ENCODE measurements at regions not wholly inside any gene's neighbourhood (a gene's known extent, or its start where the extent isn't known, plus 50 kb on each side); places are given as distances from the start of the nearest gene placed in this dataset.

DNA sequence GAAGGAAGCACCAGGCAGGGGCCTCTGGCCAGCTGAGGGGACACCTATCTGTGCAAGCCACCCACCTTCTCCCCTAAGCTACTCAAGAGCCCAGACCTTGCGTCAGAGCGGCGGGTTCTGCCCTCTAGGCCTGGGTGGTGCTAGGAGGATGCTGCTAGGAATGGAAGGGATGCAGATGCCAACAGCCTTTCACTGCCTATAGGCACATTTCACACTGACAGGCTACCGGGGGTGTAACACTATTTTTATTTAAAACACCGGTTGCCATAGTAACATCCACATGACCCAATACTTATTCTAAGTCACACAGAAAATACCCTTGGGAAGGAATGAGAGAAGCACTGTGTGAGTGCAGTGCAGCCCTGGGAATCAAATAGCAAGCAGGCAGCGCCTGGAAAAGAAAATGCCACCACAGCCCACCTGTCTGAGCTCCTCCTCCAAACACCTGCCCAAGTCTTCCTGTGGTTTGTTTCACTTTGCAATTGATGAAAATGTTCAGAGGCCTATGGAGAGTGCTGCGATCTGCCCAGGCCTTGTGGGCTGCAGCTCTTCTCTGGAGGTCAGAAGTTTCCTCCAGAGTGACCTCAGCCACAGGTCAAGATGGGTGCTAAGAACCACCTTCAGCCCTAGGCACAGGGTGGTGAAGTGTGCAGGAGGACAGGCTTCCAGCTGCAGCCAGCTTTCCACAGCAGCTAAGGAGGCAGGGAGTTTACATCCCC, 113.5 kb upstream of the TOPAZ1 start:
- Histone ChIP-seq H3K4me3 (ENCODE audit: low read depth, low read length) (no peak overlapping the region), H3K27me3 (ENCODE audit: control insufficient read depth, insufficient read depth, low read length) (no peaks in the 10 kb centered on the region), H3K4me1 (ENCODE audit: control insufficient read depth, insufficient read depth, low read length, poor library complexity, severe bottlenecking) (no peaks in the 10 kb centered on the region), H3K36me3 (ENCODE audit: control insufficient read depth, insufficient read depth, low read length) (no peaks in the 10 kb centered on the region), H3K27ac (ENCODE audit: insufficient read depth, low read length, poor library complexity, severe bottlenecking) (no peak overlapping the region), H3K9me3 (ENCODE audit: control insufficient read depth in 2 of 2, low read length in 2 of 2) (no peaks in the 10 kb centered on the region)
- ATAC-seq (ENCODE audit: low read depth in 2 of 2) (no peak), DNase-seq (no peak)
- no peaks in the 10 kb centered on the region for H3K9me3 Mint-ChIP-seq
- H3K27ac Mint-ChIP-seq: no peak overlapping the region
- no peaks in the 10 kb centered on the region for H3K36me3 Mint-ChIP-seq
- no peak overlapping the region for H3K4me3 Mint-ChIP-seq
- H3K27me3 Mint-ChIP-seq: peaks cover 6% of the 10 kb centered on the region
- peaks cover 0 to 13% (median 4%) of the 10 kb centered on the region in 4 donors for H3K4me1 Mint-ChIP-seq

DNA sequence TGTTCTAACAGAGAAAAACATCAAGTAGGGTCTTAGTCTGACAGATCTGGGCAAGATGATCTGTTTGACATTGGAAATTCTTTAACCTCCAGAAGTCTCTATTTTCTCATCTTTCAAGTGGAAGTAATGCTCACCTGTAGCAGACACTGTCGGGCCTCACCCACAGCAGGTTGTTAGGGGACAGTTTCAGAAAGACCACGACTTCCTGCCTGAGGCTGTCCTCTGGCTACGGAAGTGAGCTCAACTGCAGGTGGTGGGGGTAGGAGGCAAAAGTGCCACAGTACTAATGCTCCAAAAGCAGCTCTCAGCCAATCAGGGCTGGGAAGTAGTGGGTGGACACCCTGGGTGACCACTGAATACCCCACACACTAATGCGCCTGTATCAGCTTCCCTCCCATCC, 111.4 kb upstream of the TOPAZ1 start:
- peaks cover 8% of the 10 kb centered on the region for H3K27me3 Mint-ChIP-seq
- no peaks in the 10 kb centered on the region for H3K27me3 ChIP-seq (ENCODE audit: control insufficient read depth, insufficient read depth, low read length)
- no peak overlapping the region for H3K4me3 Mint-ChIP-seq
- no peak overlapping the region for H3K27ac ChIP-seq (ENCODE audit: insufficient read depth, low read length, poor library complexity, severe bottlenecking)
- no peaks in the 10 kb centered on the region for H3K4me1 ChIP-seq (ENCODE audit: control insufficient read depth, insufficient read depth, low read length, poor library complexity, severe bottlenecking)
- ATAC-seq (ENCODE audit: low read depth in 2 of 2) (no peak), DNase-seq (peak in 1 of 3 donors; percentile 53)
- H3K4me1 Mint-ChIP-seq: peaks cover 0 to 13% (median 4%) of the 10 kb centered on the region in 4 donors
- H3K4me3 ChIP-seq (ENCODE audit: low read depth, low read length): no peak overlapping the region
- H3K27ac Mint-ChIP-seq: no peak overlapping the region
- no peaks in the 10 kb centered on the region for H3K36me3 Mint-ChIP-seq
- no peaks in the 10 kb centered on the region for H3K36me3 ChIP-seq (ENCODE audit: control insufficient read depth, insufficient read depth, low read length)
- H3K9me3 ChIP-seq (ENCODE audit: control insufficient read depth in 2 of 2, low read length in 2 of 2): no peaks in the 10 kb centered on the region
- no peaks in the 10 kb centered on the region for H3K9me3 Mint-ChIP-seq

DNA sequence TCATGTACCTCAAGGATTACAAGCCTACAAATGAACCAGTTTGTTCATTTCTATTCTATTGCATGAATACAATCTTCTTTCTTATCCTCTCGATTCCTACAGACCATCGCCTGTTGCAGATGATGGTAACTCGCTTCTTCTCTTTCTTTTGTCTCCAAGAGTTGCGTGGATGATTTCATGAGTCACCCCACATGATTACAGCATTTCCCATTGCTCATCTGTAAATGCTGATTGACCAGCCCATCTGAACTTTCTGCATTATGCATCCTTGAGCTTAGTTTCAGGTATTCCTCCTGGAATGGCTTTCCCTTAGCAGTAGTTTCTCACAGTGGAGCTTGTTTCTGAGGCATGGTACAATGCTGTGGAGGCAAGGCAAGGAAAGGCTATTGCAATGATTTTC, 109.6 kb upstream of the TOPAZ1 start:
- H3K36me3 ChIP-seq (ENCODE audit: control insufficient read depth, insufficient read depth, low read length): no peaks in the 10 kb centered on the region
- no peaks in the 10 kb centered on the region for H3K9me3 ChIP-seq (ENCODE audit: control insufficient read depth in 2 of 2, low read length in 2 of 2)
- no peak overlapping the region for H3K4me3 ChIP-seq (ENCODE audit: low read depth, low read length)
- ATAC-seq (ENCODE audit: low read depth in 2 of 2) (no peak), DNase-seq (no peak)
- H3K27ac ChIP-seq (ENCODE audit: insufficient read depth, low read length, poor library complexity, severe bottlenecking): no peak overlapping the region
- Mint-ChIP-seq H3K27me3 (peaks cover 11% of the 10 kb centered on the region), H3K4me3 (no peak overlapping the region), H3K9me3 (peaks cover 0 to 2% (median 0%) of the 10 kb centered on the region in 7 donors), H3K27ac (no peak overlapping the region), H3K4me1 (peaks cover 0 to 13% (median 4%) of the 10 kb centered on the region in 4 donors), H3K36me3 (no peaks in the 10 kb centered on the region)
- peaks cover 3% of the 10 kb centered on the region for H3K27me3 ChIP-seq (ENCODE audit: control insufficient read depth, insufficient read depth, low read length)
- H3K4me1 ChIP-seq (ENCODE audit: control insufficient read depth, insufficient read depth, low read length, poor library complexity, severe bottlenecking): no peaks in the 10 kb centered on the region

DNA sequence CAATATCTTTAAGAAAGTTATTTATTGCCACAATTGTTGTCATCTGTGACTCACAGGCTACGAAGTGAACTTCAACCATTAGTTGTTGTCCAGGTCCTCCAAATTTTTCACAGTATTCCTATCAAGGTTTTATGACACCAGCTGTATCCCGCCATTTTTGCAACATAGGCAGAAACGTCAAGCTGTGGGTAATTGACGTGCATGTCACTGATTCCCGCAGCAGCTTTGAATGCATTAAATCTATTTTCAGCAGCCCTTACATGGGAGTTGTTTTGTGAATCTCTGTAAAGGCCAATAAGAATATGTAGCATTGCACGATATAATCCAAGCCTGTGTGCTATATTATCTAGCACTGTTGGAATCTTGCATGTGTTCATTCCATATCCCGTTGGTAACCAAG, 109.1 kb upstream of the TOPAZ1 start:
- Mint-ChIP-seq H3K4me3 (no peak overlapping the region), H3K36me3 (no peaks in the 10 kb centered on the region), H3K4me1 (peaks cover 0 to 13% (median 4%) of the 10 kb centered on the region in 4 donors), H3K9me3 (peaks cover 0 to 2% (median 0%) of the 10 kb centered on the region in 7 donors), H3K27ac (no peak overlapping the region), H3K27me3 (peaks cover 11% of the 10 kb centered on the region)
- H3K27ac ChIP-seq (ENCODE audit: insufficient read depth, low read length, poor library complexity, severe bottlenecking): no peak overlapping the region
- H3K36me3 ChIP-seq (ENCODE audit: control insufficient read depth, insufficient read depth, low read length): no peaks in the 10 kb centered on the region
- H3K27me3 ChIP-seq (ENCODE audit: control insufficient read depth, insufficient read depth, low read length): peaks cover 3% of the 10 kb centered on the region
- H3K4me3 ChIP-seq (ENCODE audit: low read depth, low read length): no peak overlapping the region
- H3K9me3 ChIP-seq (ENCODE audit: control insufficient read depth in 2 of 2, low read length in 2 of 2): no peaks in the 10 kb centered on the region
- DNase-seq (no peak), ATAC-seq (ENCODE audit: low read depth in 2 of 2) (no peak)
- no peaks in the 10 kb centered on the region for H3K4me1 ChIP-seq (ENCODE audit: control insufficient read depth, insufficient read depth, low read length, poor library complexity, severe bottlenecking)

DNA sequence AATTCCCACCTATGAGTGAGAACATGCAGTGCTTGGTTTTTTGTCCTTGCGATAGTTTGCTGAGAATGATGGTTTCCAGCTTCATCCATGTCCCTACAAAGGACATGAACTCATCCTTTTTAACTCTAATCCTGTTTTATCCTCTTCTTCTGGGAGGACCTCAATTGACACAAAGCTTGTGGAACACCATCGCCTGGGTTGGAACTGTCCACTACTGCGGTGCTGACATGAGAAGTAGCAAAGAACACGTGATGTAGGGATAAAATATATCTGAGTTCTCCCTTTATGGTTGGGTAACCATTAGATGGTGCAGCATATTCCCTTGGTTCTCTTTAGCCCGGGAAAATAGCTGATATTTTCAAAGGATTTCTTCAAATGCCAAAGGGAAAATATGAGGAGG, 105.3 kb upstream of the TOPAZ1 start:
- Mint-ChIP-seq H3K27me3 (peaks cover 11% of the 10 kb centered on the region), H3K4me3 (no peak overlapping the region), H3K9me3 (peaks cover 0 to 4% (median 0%) of the 10 kb centered on the region in 7 donors), H3K36me3 (no peaks in the 10 kb centered on the region), H3K27ac (no peak overlapping the region), H3K4me1 (no peaks in the 10 kb centered on the region)
- ATAC-seq (ENCODE audit: low read depth in 2 of 2): no peak
- no peaks in the 10 kb centered on the region for H3K4me1 ChIP-seq (ENCODE audit: control insufficient read depth, insufficient read depth, low read length, poor library complexity, severe bottlenecking)
- H3K27me3 ChIP-seq (ENCODE audit: control insufficient read depth, insufficient read depth, low read length): peaks cover 3% of the 10 kb centered on the region
- H3K36me3 ChIP-seq (ENCODE audit: control insufficient read depth, insufficient read depth, low read length): no peaks in the 10 kb centered on the region
- no peak overlapping the region for H3K4me3 ChIP-seq (ENCODE audit: low read depth, low read length)
- H3K27ac ChIP-seq (ENCODE audit: insufficient read depth, low read length, poor library complexity, severe bottlenecking): no peak overlapping the region
- no peaks in the 10 kb centered on the region for H3K9me3 ChIP-seq (ENCODE audit: control insufficient read depth in 2 of 2, low read length in 2 of 2)
- no peak for DNase-seq

DNA sequence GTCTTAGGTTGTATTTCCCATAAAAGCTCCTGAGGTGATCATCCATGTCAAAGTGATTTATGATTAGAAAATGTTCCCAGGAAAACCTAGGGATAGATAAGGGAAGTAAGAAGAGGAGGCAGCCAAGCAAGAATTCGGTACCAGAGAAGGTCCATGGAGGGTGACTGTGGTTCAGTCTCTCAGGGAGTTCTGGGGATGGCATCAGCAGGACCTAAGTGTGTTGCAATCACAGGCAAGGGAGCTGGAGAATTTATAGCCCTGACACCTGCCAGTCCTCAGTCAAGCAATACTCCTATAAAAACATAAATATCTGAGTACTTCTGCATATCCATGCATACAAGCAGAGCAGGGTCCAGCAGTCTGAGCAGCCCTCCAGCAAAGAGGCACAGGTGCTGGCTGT, 95.6 kb upstream of the TOPAZ1 start:
- no peak for DNase-seq
- H3K4me3 Mint-ChIP-seq: no peak overlapping the region
- Histone ChIP-seq H3K36me3 (ENCODE audit: control insufficient read depth, insufficient read depth, low read length) (no peaks in the 10 kb centered on the region), H3K27me3 (ENCODE audit: control insufficient read depth, insufficient read depth, low read length) (peaks cover 2% of the 10 kb centered on the region), H3K4me3 (ENCODE audit: low read depth, low read length) (no peak overlapping the region), H3K9me3 (ENCODE audit: control insufficient read depth in 2 of 2, low read length in 2 of 2) (no peaks in the 10 kb centered on the region), H3K27ac (ENCODE audit: insufficient read depth, low read length, poor library complexity, severe bottlenecking) (no peak overlapping the region), H3K4me1 (ENCODE audit: control insufficient read depth, insufficient read depth, low read length, poor library complexity, severe bottlenecking) (no peaks in the 10 kb centered on the region)
- ATAC-seq (ENCODE audit: low read depth in 2 of 2): no peak
- H3K36me3 Mint-ChIP-seq: no peaks in the 10 kb centered on the region
- H3K9me3 Mint-ChIP-seq: peaks cover 0 to 2% (median 0%) of the 10 kb centered on the region in 7 donors
- H3K27ac Mint-ChIP-seq: no peak overlapping the region
- no peaks in the 10 kb centered on the region for H3K4me1 Mint-ChIP-seq
- H3K27me3 Mint-ChIP-seq: no peaks in the 10 kb centered on the region

DNA sequence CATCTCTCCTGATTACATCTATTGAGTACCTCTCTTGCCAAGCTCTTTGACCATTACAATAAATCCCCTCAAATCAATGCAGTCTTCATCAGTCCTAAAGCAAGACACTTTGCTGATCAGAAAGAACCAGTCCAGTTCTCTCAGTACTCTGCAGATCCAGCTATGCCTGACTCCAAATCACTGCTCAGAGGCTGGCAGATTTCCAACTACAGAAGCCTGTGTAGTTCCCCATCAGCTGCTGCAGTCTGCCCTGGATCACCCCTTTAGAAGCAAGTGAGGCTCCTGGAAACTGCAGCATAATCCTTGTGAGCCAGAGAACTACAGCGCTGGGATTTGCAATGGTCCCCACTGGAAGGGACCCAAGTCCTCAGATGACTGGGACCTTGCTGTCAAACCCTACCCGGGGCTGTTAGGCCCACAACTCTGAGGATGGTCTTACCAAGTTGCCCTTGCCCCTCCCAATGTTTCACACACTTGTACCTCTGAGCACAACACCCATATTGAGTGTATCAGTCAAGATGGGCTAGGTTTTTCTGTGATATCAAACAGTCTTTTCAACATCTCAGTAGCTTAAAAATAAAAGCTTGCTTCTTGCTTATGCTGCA, 81.9 kb upstream of the TOPAZ1 start:
- no peak overlapping the region for H3K4me3 Mint-ChIP-seq
- DNase-seq (no peak), ATAC-seq (ENCODE audit: low read depth in 2 of 2) (no peak)
- Histone ChIP-seq H3K9me3 (ENCODE audit: control insufficient read depth in 2 of 2, low read length in 2 of 2) (no peaks in the 10 kb centered on the region), H3K4me1 (ENCODE audit: control insufficient read depth, insufficient read depth, low read length, poor library complexity, severe bottlenecking) (no peaks in the 10 kb centered on the region), H3K4me3 (ENCODE audit: low read depth, low read length) (no peak overlapping the region), H3K36me3 (ENCODE audit: control insufficient read depth, insufficient read depth, low read length) (no peaks in the 10 kb centered on the region), H3K27me3 (ENCODE audit: control insufficient read depth, insufficient read depth, low read length) (peaks cover 4% of the 10 kb centered on the region), H3K27ac (ENCODE audit: insufficient read depth, low read length, poor library complexity, severe bottlenecking) (no peak overlapping the region)
- peaks cover 0 to 2% (median 0%) of the 10 kb centered on the region in 7 donors for H3K9me3 Mint-ChIP-seq
- H3K27me3 Mint-ChIP-seq: peaks cover 19% of the 10 kb centered on the region
- H3K36me3 Mint-ChIP-seq: no peaks in the 10 kb centered on the region
- H3K27ac Mint-ChIP-seq: no peak overlapping the region
- no peaks in the 10 kb centered on the region for H3K4me1 Mint-ChIP-seq

DNA sequence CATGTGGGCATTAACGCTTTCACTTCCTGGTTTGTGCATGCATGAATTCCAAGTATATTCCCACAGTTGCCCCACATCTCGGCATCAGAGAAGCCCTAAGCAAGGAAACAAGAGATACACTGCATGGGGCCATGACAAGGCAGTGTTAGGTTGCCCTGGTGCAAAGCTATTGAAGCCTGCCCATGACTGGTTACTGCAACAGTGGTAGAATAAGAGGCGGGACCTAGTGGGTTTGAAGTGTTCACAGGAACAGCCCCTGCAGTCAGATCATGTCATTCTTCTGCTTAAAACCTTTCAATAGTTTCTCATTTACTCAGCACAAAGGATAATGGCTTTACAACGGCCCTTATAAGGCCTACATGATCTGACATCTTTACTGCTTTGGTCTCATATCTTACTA, 80.9 kb upstream of the TOPAZ1 start:
- Histone ChIP-seq H3K4me3 (ENCODE audit: low read depth, low read length) (no peak overlapping the region), H3K9me3 (ENCODE audit: control insufficient read depth in 2 of 2, low read length in 2 of 2) (no peaks in the 10 kb centered on the region), H3K36me3 (ENCODE audit: control insufficient read depth, insufficient read depth, low read length) (no peaks in the 10 kb centered on the region), H3K27me3 (ENCODE audit: control insufficient read depth, insufficient read depth, low read length) (no peaks in the 10 kb centered on the region), H3K27ac (ENCODE audit: insufficient read depth, low read length, poor library complexity, severe bottlenecking) (no peak overlapping the region), H3K4me1 (ENCODE audit: control insufficient read depth, insufficient read depth, low read length, poor library complexity, severe bottlenecking) (no peaks in the 10 kb centered on the region)
- H3K27ac Mint-ChIP-seq: no peak overlapping the region
- no peak for DNase-seq
- no peaks in the 10 kb centered on the region for H3K36me3 Mint-ChIP-seq
- no peaks in the 10 kb centered on the region for H3K4me1 Mint-ChIP-seq
- no peak for ATAC-seq (ENCODE audit: low read depth in 2 of 2)
- peaks cover 0 to 2% (median 0%) of the 10 kb centered on the region in 7 donors for H3K9me3 Mint-ChIP-seq
- peaks cover 13% of the 10 kb centered on the region for H3K27me3 Mint-ChIP-seq
- H3K4me3 Mint-ChIP-seq: no peak overlapping the region

Measured in CD4-positive, CD25-positive, alpha-beta regulatory T cell (primary cell).